K562 (cell line): ENCODE measurements at regions not wholly inside any gene's neighbourhood (a gene's known extent, or its start where the extent isn't known, plus 50 kb on each side); places are given as distances from the start of the nearest gene placed in this dataset.

ENCODE experiments used
- ATAC-seq: fragments of 200-7000 bp; cut with Tn5 transposase; 3 replicates; pipeline ENCODE4 v1.9.1; 2020; ENCODE audit warnings: moderate library complexity
- BruUV-seq: library from RNA; stranded (reverse); fragments of 400-500 nt; replicated peaks from 2 replicates; lab custom pipeline; 2021; lab: Mats Ljungman, UMichigan
- CTCF ChIA-PET: fragments of 300-600 bp; formaldehyde crosslinking; extraction: SDS; loops from one replicate; lab custom pipeline; 2021; ENCODE audit warnings: low intra/inter-chr PET ratio; lab: Yijun Ruan, JAX
- POLR2A ChIA-PET: fragments of 300-600, 350-650 bp; sonication (Branson Sonifier 250); formaldehyde crosslinking; extraction: SDS; loops from one replicate; lab custom pipeline; 2021; ENCODE audit warnings: antibody characterized with exemption, inconsistent platforms; lab: Yijun Ruan, JAX
- DNase-seq, 4 experiments: peaks; one replicate each; pipeline versions ENCODE4 v3.0.0 to v3.0.0-alpha.2; 2011 to 2018; ENCODE audit warnings: low spot score in 3 of 4, mixed read lengths in 3 of 4; ENCODE audit errors: extremely low read depth in 1 of 4
- FAIRE-seq: peaks from 2 replicates; lab custom pipeline; 2011; peaks lifted over from hg19 to GRCh38; lab: Jason Lieb, UNC
- H2AFZ ChIP-seq: 2 replicates; pipeline ENCODE4 v1.6.0; 2011; ENCODE audit warnings: low read depth, low read length, control low read depth, inconsistent platforms
- H3K27ac ChIP-seq: fragments of 200-600 bp; 3 replicates; pipeline ENCODE4 v1.8.0; 2011; ENCODE audit warnings: low read depth, mild to moderate bottlenecking, control low read depth, inconsistent platforms, low read length, moderate library complexity, mixed read lengths; ENCODE audit errors: extremely low read depth
- H3K27me3 ChIP-seq, 2 experiments: fragments of 300-600 bp in 1 of 2; 2 replicates in 1 of 2; 3 replicates in 1 of 2; pipeline versions ENCODE4 v1.6.0 to v1.8.0; 2011; ENCODE audit warnings: inconsistent platforms in 2 of 2, low read length in 2 of 2, mild to moderate bottlenecking in 1 of 2, mixed read lengths in 1 of 2, moderate library complexity in 1 of 2; ENCODE audit not compliant: control insufficient read depth in 2 of 2, insufficient read depth in 2 of 2
- H3K36me3 ChIP-seq: fragments of 300-600 bp; 3 replicates; pipeline ENCODE4 v1.8.0; 2011; ENCODE audit warnings: mild to moderate bottlenecking, low read length, inconsistent platforms; ENCODE audit not compliant: control insufficient read depth, insufficient read depth
- H3K4me1 ChIP-seq, 2 experiments: fragments of 200-600 bp in 1 of 2; replicated peaks in 1 of 2; 2 replicates in 1 of 2; 3 replicates in 1 of 2; pipeline versions ENCODE4 v1.5.1 to v1.8.0; 2011; ENCODE audit warnings: inconsistent platforms in 2 of 2, low read length in 2 of 2, mild to moderate bottlenecking in 1 of 2, mixed read lengths in 1 of 2, moderate library complexity in 1 of 2; ENCODE audit not compliant: control insufficient read depth in 2 of 2, insufficient read depth in 2 of 2
- H3K4me2 ChIP-seq: 2 replicates; pipeline ENCODE4 v1.6.1; 2011; ENCODE audit warnings: low read length, control low read depth, inconsistent platforms, mixed read lengths; ENCODE audit not compliant: insufficient read depth
- H3K4me3 ChIP-seq: fragments of 200-600 bp; sonication (generic), shearing (Covaris generic); 2 replicates; pipeline ENCODE4 v1.5.1; 2016; ENCODE audit warnings: control low read depth, inconsistent platforms
- H3K79me2 ChIP-seq: fragments of 200-600 bp; 3 replicates; pipeline ENCODE4 v1.8.0; 2011; ENCODE audit warnings: low read length, inconsistent platforms; ENCODE audit not compliant: control insufficient read depth, insufficient read depth
- H3K9ac ChIP-seq, 2 experiments: 2 replicates each; pipeline versions ENCODE4 v1.6.0 to v1.6.1; 2011; ENCODE audit warnings: low read depth in 2 of 2, low read length in 2 of 2, control low read depth in 1 of 2, inconsistent platforms in 1 of 2, mild to moderate bottlenecking in 1 of 2, mixed read lengths in 1 of 2; ENCODE audit not compliant: insufficient read depth in 1 of 2
- H3K9me1 ChIP-seq: one replicate; pipeline ENCODE4 v1.6.0; 2011; ENCODE audit warnings: inconsistent platforms, mild to moderate bottlenecking, low read length, moderate library complexity; ENCODE audit not compliant: control insufficient read depth, insufficient read depth
- H3K9me3 ChIP-seq: replicated peaks from 2 replicates; pipeline ENCODE4 v1.5.1; 2011; ENCODE audit warnings: low read depth, low read length, inconsistent platforms; ENCODE audit not compliant: control insufficient read depth, insufficient read depth
- H4K20me1 ChIP-seq: replicated peaks from 2 replicates; pipeline ENCODE4 v1.6.1; 2011; ENCODE audit warnings: low read length, inconsistent platforms, mixed read lengths; ENCODE audit not compliant: control insufficient read depth, insufficient read depth
- BRCA1 ChIP-seq, 2 experiments: fragments of 450-650 bp in 1 of 2; sonication (generic) in 1 of 2; formaldehyde crosslinking in 1 of 2; IDR thresholded peaks; 2 replicates each; pipeline versions ENCODE4 v1.5.0 to v1.6.1; 2017 to 2020; ENCODE audit warnings: mild to moderate bottlenecking in 1 of 2, missing genetic modification reagents in 1 of 2
- EGR1 ChIP-seq: fragments of 450-650 bp; conservative IDR thresholded peaks from 2 replicates; pipeline ENCODE4 v1.6.1; 2017; ENCODE audit warnings: mild to moderate bottlenecking
- HCFC1 ChIP-seq: IDR thresholded peaks from 2 replicates; pipeline ENCODE4 v1.6.1; 2012; ENCODE audit warnings: low read depth, low read length, improper control_type of control experiment
- KLF1 ChIP-seq: fragments of 450-650 bp; IDR thresholded peaks from 2 replicates; pipeline ENCODE4 v1.6.1; 2016; ENCODE audit warnings: missing genetic modification characterization, missing compliant biosample characterization
- MAFF ChIP-seq: IDR thresholded peaks from 2 replicates; pipeline ENCODE4 v1.6.1; 2012; ENCODE audit warnings: low read length, improper control_type of control experiment
- POLR2A ChIP-seq: fragments of 450-650 bp; conservative IDR thresholded peaks from 2 replicates; pipeline ENCODE4 v1.6.1; 2016
- POLR2AphosphoS5 ChIP-seq: IDR thresholded peaks from 2 replicates; pipeline ENCODE4 v1.6.1; 2011; ENCODE audit warnings: mild to moderate bottlenecking, low read depth, low read length, moderate library complexity; ENCODE audit not compliant: control insufficient read depth, insufficient read depth
- SP1 ChIP-seq: sonication (generic); formaldehyde crosslinking; IDR thresholded peaks from 2 replicates; pipeline ENCODE4 v1.8.1; 2022; ENCODE audit warnings: mild to moderate bottlenecking, missing genetic modification reagents
- STAT6 ChIP-seq: sonication (generic); formaldehyde crosslinking; IDR thresholded peaks from 2 replicates; pipeline ENCODE4 v1.8.1; 2023; ENCODE audit warnings: mild to moderate bottlenecking, missing genetic modification reagents
- THRA ChIP-seq: fragments of 450-650 bp; IDR thresholded peaks from 2 replicates; pipeline ENCODE4 v1.6.1; 2017; ENCODE audit warnings: mild to moderate bottlenecking, moderate library complexity
- ZBTB49 ChIP-seq: sonication (generic); formaldehyde crosslinking; IDR thresholded peaks from 2 replicates; pipeline ENCODE4 v1.8.0; 2022; ENCODE audit warnings: missing genetic modification reagents, mild to moderate bottlenecking, borderline replicate concordance
- ZNF184 ChIP-seq: sonication (generic); formaldehyde crosslinking; IDR thresholded peaks from 2 replicates; pipeline ENCODE4 v1.5.0; 2020; ENCODE audit warnings: missing genetic modification reagents
- ZNF644 ChIP-seq: fragments of 200-800 bp; sonication (Bioruptor generic); IDR thresholded peaks from 2 replicates; pipeline ENCODE4 v1.6.1; 2016; ENCODE audit warnings: low read depth, missing genetic modification characterization, missing compliant biosample characterization
- WGBS: fragments of 100-300 bp; shearing (Covaris generic); methylation state at CpG from one replicate; pipeline ENCODE4 v1.1.6; 2016; ENCODE audit warnings: low coverage, mixed read lengths; ENCODE audit not compliant: insufficient coverage; ENCODE audit errors: missing lambda C conversion rate; 5-methylcytosine and 5-hydroxymethylcytosine counted together
- in situ Hi-C: fragments of 300-500 bp; cut with MboI; formaldehyde crosslinking; loops from 4 replicates; pipeline ENCODE4 v1.15.0; 2018; ENCODE audit warnings: inconsistent platforms, mixed read lengths
- intact Hi-C: fragments of 100-400 bp; cut with micrococcal nuclease; formaldehyde crosslinking; loops from 2 replicates; pipeline ENCODE4 v1.14.2; 2022

GRCh38 chr4:62870451-62870850 lies 1538.8 kb downstream of the TECRL start:
- in situ Hi-C loops, result no loop called here
- H3K79me2 ChIP-seq, result no peaks in the 10 kb centered on the region
- no peak overlapping the region for H3K9ac ChIP-seq
- no peak overlapping the region for H3K4me3 ChIP-seq
- FAIRE-seq (no peak), DNase-seq (no peak), ATAC-seq (no peak)
- H4K20me1 ChIP-seq, result no peaks in the 10 kb centered on the region
- intact Hi-C loops, result no loop called here
- H3K27ac ChIP-seq, result no peak overlapping the region
- WGBS, result 0% methylated on average over 3 of the region's 3 CpGs
- BruUV-seq, result no TSS peak
- no peaks in the 10 kb centered on the region for H3K4me1 ChIP-seq
- no peak for TF ChIP-seq MAFF
- TF ChIP-seq ZNF644 (tag), result no peak
- TF ChIP-seq POLR2A, result no peak
- no peak for TF ChIP-seq BRCA1 (IDR thresholded peaks at IDR 0.05)
- TF ChIP-seq BRCA1 (CRISPR knock-in tag; IDR thresholded peaks at IDR 0.05), result no peak
- TF ChIP-seq KLF1 (tag), result no peak
- TF ChIP-seq EGR1, result no peak
- no peak for TF ChIP-seq HCFC1
- no peak for TF ChIP-seq THRA
- TF ChIP-seq ZBTB49 (CRISPR knock-in tag), result no peak
- TF ChIP-seq POLR2AphosphoS5, result no peak
- no peak for TF ChIP-seq STAT6 (CRISPR knock-in tag)
- TF ChIP-seq ZNF184 (CRISPR knock-in tag), result no peak
- no peak for TF ChIP-seq SP1
- no peaks in the 10 kb centered on the region for H3K36me3 ChIP-seq
- H3K9me3 ChIP-seq, result no peaks in the 10 kb centered on the region
- POLR2A ChIA-PET, result no interaction called here
- CTCF ChIA-PET, result no interaction called here
- no peaks in the 10 kb centered on the region for H3K27me3 ChIP-seq
- no peak overlapping the region for H3K4me2 ChIP-seq
- H2AFZ ChIP-seq, result no peak overlapping the region
- no peaks in the 10 kb centered on the region for H3K9me1 ChIP-seq
